ENCODE measurements at regions not wholly inside any gene's neighbourhood (a gene's known extent, or its start where the extent isn't known, plus 50 kb on each side); places are given as distances from the start of the nearest gene placed in this dataset.

GRCh38 chr10:44237364-44238049, 147.4 kb downstream of the CXCL12 start:
- TF ChIP-seq POLR2A (IDR thresholded peaks at IDR 0.05) (no peak), CTCF (IDR thresholded peaks at IDR 0.05) (no peak), POLR2AphosphoS5 (IDR thresholded peaks at IDR 0.05) (no peak)

Data from transverse colon (tissue), 4 donors.